ENCODE measurements at regions not wholly inside any gene's neighbourhood (a gene's known extent, or its start where the extent isn't known, plus 50 kb on each side); places are given as distances from the start of the nearest gene placed in this dataset.
"Not testable (repeated sequence)": the region's sequence is repeated elsewhere in the genome, so short reads cannot be mapped to it uniquely, and the experiment has no call there.

DNA sequence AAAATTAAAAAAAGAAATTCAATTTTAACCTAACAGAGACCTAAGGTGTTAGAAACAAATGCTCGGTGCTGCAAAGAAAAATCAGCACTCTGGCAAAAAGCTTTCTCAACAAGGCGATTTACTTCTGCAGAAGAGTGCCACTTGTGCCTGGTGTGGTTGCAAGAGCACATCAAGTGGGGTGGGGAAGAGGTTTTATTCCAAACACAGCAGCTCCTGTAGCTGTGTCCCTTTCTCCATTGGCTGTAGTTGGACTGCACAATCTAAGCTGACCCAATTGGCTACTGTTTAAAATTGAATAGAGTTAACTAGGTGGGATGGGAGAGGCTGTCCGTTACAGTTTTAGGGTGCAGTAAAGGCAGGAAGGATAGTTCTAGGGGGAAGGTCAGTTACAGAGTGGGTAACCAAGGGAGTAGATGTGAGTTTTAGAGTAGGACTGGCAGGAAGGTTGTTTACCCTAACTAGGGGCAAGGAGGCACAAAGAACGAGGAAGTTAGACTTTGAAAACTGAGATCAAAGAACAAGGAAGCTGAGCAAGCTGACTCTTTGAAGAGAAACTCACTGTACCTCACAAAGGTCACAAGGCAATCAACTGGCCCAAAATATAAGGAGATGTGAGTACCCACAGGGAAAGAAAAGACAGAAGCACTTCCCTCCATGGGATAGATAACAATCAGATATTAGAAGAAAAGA is 145.7 kb downstream of the LIG4 start:
- Histone ChIP-seq H2AFZ (no peak overlapping the region), H3K9me3 (ENCODE audit: insufficient read depth, low read depth) (no peaks in the 10 kb centered on the region; the same call in 1 of the 2 replicates), H3K9me2 (ENCODE audit: insufficient read depth) (0 out of 2 replicates have a peak, but pooled peaks cover 4% of the 10 kb centered on the region), H3K27me3 (ENCODE audit: insufficient read depth, low read depth) (no peaks in the 10 kb centered on the region), H4K20me1 (ENCODE audit: insufficient read depth) (no peaks in the 10 kb centered on the region), H3K79me2 (ENCODE audit: low read depth) (no peaks in the 10 kb centered on the region), H3K4me3 (no peak overlapping the region), H3K4me2 (no peak overlapping the region), H3K27ac (no peak overlapping the region), H3K4me1 (replicated peaks; ENCODE audit: insufficient read depth) (no peaks in the 10 kb centered on the region), H3F3A (ENCODE audit: insufficient read depth, low read depth) (no peaks in the 10 kb centered on the region), H3K36me3 (ENCODE audit: low read depth) (no peaks in the 10 kb centered on the region)
- ChIA-PET POLR2A (ENCODE audit: unreplicated experiment) (no interaction called here), CTCF (no interaction called here)
- TF ChIP-seq, protein P1, sequence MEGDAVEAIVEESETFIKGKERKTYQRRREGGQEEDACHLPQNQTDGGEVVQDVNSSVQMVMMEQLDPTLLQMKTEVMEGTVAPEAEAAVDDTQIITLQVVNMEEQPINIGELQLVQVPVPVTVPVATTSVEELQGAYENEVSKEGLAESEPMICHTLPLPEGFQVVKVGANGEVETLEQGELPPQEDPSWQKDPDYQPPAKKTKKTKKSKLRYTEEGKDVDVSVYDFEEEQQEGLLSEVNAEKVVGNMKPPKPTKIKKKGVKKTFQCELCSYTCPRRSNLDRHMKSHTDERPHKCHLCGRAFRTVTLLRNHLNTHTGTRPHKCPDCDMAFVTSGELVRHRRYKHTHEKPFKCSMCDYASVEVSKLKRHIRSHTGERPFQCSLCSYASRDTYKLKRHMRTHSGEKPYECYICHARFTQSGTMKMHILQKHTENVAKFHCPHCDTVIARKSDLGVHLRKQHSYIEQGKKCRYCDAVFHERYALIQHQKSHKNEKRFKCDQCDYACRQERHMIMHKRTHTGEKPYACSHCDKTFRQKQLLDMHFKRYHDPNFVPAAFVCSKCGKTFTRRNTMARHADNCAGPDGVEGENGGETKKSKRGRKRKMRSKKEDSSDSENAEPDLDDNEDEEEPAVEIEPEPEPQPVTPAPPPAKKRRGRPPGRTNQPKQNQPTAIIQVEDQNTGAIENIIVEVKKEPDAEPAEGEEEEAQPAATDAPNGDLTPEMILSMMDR (conservative IDR thresholded peaks at IDR 0.05) = no peak
- no peak for TF ChIP-seq EZH2 (IDR thresholded peaks at IDR 0.05; ENCODE audit: low read depth)
- intact Hi-C loops (cut with micrococcal nuclease; ENCODE audit: unreplicated experiment) = no loop called here
- DNase-seq = no peak
- BruUV-seq (replicated peaks) = no TSS peak

DNA sequence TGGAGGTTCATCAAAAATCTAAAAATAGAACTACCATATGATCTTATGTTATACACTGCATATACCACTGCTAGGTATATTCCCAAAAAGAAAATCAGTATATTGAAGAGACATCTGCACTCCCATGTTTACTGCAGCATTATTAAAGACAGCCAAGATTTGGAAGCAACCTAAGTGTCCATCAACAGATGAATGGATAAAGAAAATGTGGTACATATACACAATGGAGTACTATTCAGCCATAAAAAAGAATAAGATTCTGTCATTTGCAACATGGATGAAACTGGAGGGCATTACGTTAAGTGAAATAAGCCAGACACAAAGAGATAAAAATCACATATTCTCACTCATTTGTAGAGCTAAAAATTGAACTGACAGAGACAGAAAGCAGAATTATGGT is 151.0 kb downstream of the LIG4 start:
- intact Hi-C loops (cut with micrococcal nuclease; ENCODE audit: unreplicated experiment); H3K4me3 ChIP-seq; H2AFZ ChIP-seq; POLR2A ChIA-PET (ENCODE audit: unreplicated experiment); H3K9me3 ChIP-seq (ENCODE audit: insufficient read depth, low read depth); BruUV-seq (replicated peaks); H3K9me2 ChIP-seq (ENCODE audit: insufficient read depth); H3K4me1 ChIP-seq (replicated peaks; ENCODE audit: insufficient read depth); DNase-seq; H3K27ac ChIP-seq; H3K27me3 ChIP-seq (ENCODE audit: insufficient read depth, low read depth); H4K20me1 ChIP-seq (ENCODE audit: insufficient read depth); H3K4me2 ChIP-seq; CTCF ChIA-PET; H3K79me2 ChIP-seq (ENCODE audit: low read depth); H3K36me3 ChIP-seq (ENCODE audit: low read depth); H3F3A ChIP-seq (ENCODE audit: insufficient read depth, low read depth): not testable (repeated sequence)

DNA sequence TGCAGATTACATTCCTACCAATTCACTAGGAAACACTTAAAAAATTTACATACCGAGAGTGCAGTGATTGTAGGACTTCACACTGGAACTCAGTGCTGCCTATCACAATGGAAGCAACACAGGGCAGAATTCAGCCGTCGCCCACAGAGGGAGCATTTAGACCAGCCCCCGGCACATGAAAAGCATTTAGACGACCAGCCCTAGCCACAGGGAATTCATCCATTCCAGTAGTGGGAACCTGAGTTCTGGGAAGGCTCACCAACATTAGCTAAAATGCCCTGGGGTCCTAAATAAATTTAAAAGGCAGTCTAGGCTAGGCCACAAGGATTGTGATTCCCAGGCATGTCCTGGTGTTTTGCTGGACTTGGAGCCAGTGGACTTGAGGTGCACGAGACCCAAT is 155.2 kb downstream of the LIG4 start:
- Histone ChIP-seq H3K79me2 (ENCODE audit: low read depth) (no peaks in the 10 kb centered on the region), H4K20me1 (ENCODE audit: insufficient read depth) (no peaks in the 10 kb centered on the region), H3K27ac (no peak overlapping the region), H3F3A (ENCODE audit: insufficient read depth, low read depth) (no peaks in the 10 kb centered on the region), H3K36me3 (ENCODE audit: low read depth) (no peaks in the 10 kb centered on the region), H2AFZ (no peak overlapping the region), H3K9me2 (ENCODE audit: insufficient read depth) (0 out of 2 replicates have a peak, but pooled peaks cover 4% of the 10 kb centered on the region), H3K9me3 (ENCODE audit: insufficient read depth, low read depth) (peaks cover 4% of the 10 kb centered on the region; the same call in 1 of the 2 replicates), H3K4me3 (no peak overlapping the region), H3K4me2 (no peak overlapping the region), H3K4me1 (replicated peaks; ENCODE audit: insufficient read depth) (no peaks in the 10 kb centered on the region), H3K27me3 (ENCODE audit: insufficient read depth, low read depth) (no peaks in the 10 kb centered on the region)
- BruUV-seq (replicated peaks) = no TSS peak
- CTCF ChIA-PET = no interaction called here
- DNase-seq = no peak
- intact Hi-C loops (cut with micrococcal nuclease; ENCODE audit: unreplicated experiment) = no loop called here
- POLR2A ChIA-PET (ENCODE audit: unreplicated experiment) = no interaction called here
- no peak for TF ChIP-seq EZH2 (IDR thresholded peaks at IDR 0.05; ENCODE audit: low read depth)
- TF ChIP-seq, protein P1 (conservative IDR thresholded peaks at IDR 0.05) = no peak

DNA sequence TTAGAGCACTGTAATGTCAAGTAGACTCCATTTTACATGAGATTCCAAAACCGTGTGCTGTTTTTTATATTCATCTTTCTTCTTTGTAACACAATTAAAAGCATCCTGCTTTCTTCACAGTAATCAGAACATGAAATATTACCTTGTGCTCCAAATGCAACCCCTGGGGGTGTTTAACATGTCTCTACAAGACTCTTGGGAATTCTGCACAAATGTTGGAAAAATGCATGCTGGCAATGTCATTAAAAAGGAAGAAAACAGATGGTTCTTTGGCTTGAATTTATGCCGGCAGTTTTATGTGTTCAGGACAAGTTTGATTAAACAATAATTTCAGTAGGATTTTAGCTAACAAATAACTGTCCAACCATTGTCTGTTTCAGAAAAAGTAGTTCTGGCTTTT is 159.1 kb downstream of the LIG4 start:
- intact Hi-C loops (cut with micrococcal nuclease; ENCODE audit: unreplicated experiment) = no loop called here

More for the DNA sequence above, 159.1 kb downstream of the LIG4 start:
- H3K27ac ChIP-seq = no peak overlapping the region
- no peak overlapping the region for H3K4me2 ChIP-seq
- H3K9me2 ChIP-seq (ENCODE audit: insufficient read depth) = 0 out of 2 replicates have a peak, but pooled peaks cover 8% of the 10 kb centered on the region
- H3K79me2 ChIP-seq (ENCODE audit: low read depth) = no peaks in the 10 kb centered on the region
- ChIA-PET CTCF (no interaction called here), POLR2A (ENCODE audit: unreplicated experiment) (no interaction called here)
- TF ChIP-seq EZH2 (IDR thresholded peaks at IDR 0.05; ENCODE audit: low read depth) = no peak
- TF ChIP-seq, protein P1 (conservative IDR thresholded peaks at IDR 0.05) = no peak
- BruUV-seq (replicated peaks) = no TSS peak
- H3K36me3 ChIP-seq (ENCODE audit: low read depth) = no peaks in the 10 kb centered on the region
- H3K9me3 ChIP-seq (ENCODE audit: insufficient read depth, low read depth) = peaks cover 4% of the 10 kb centered on the region; the same call in 1 of the 2 replicates
- no peaks in the 10 kb centered on the region for H4K20me1 ChIP-seq (ENCODE audit: insufficient read depth)
- H3K4me1 ChIP-seq (replicated peaks; ENCODE audit: insufficient read depth) = no peaks in the 10 kb centered on the region
- H3F3A ChIP-seq (ENCODE audit: insufficient read depth, low read depth) = no peaks in the 10 kb centered on the region
- DNase-seq = no peak
- no peak overlapping the region for H3K4me3 ChIP-seq
- H3K27me3 ChIP-seq (ENCODE audit: insufficient read depth, low read depth) = no peaks in the 10 kb centered on the region
- no peak overlapping the region for H2AFZ ChIP-seq
